ENCODE measurements at regions not wholly inside any gene's neighbourhood (a gene's known extent, or its start where the extent isn't known, plus 50 kb on each side); places are given as distances from the start of the nearest gene placed in this dataset.

GRCh38 chr15:38682363-38682762 is 117.7 kb upstream of the RASGRP1 start:
- no peak for DNase-seq (ENCODE audit: low read depth)
- TF ChIP-seq CTCF (IDR thresholded peaks at IDR 0.05; ENCODE audit: low read depth, low read length, missing control alignments), result no peak
- no peak overlapping the region for H3K4me3 ChIP-seq (ENCODE audit: low read depth, low read length)

- H3K4me3 ChIP-seq (ENCODE audit: low read depth, low read length), result no peak overlapping the region
- no peak for DNase-seq (ENCODE audit: low read depth)
- no peak for TF ChIP-seq CTCF (IDR thresholded peaks at IDR 0.05; ENCODE audit: low read depth, low read length, missing control alignments)
These were observed 118.2 kb upstream of the RASGRP1 start for GRCh38 chr15:38682861-38683260.

- peak; percentile 74 for TF ChIP-seq CTCF (IDR thresholded peaks at IDR 0.05; ENCODE audit: low read depth, low read length, missing control alignments)
- DNase-seq (ENCODE audit: low read depth), result no peak
- no peak overlapping the region for H3K4me3 ChIP-seq (ENCODE audit: low read depth, low read length)
These were observed 119.0 kb upstream of the RASGRP1 start for GRCh38 chr15:38683382-38684242.

DNA sequence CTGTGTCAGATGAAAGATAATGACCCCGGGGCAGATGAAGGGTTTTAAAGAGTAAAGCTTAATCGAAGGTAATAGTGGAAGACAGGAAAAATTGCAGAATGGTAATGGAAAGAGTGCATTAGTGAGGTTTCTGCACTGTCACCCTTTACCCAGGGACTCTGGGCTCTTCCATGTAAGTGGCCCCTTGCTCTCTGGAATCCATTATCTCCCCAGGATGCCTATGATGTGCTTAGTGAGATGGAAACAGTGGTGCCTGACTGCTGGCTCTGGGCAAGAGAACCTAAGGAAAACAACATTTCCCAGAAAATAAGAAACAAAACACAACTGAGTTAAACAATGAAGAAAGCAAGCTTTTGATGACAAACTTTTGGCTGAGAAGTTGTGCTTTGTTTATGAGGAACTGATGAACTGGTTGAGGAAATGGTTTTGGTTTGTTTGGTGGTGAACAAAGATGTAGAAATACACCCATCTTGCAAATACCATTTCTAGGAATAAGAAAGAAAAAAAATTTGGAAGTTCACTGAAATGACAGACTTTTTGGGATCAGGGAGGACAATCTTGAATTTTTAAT is 119.9 kb upstream of the RASGRP1 start:
- no peak for TF ChIP-seq CTCF (IDR thresholded peaks at IDR 0.05; ENCODE audit: low read depth, low read length, missing control alignments)
- H3K4me3 ChIP-seq (ENCODE audit: low read depth, low read length), result no peak overlapping the region
- no peak for DNase-seq (ENCODE audit: low read depth)

- DNase-seq (ENCODE audit: low read depth), result no peak
- no peak for TF ChIP-seq CTCF (IDR thresholded peaks at IDR 0.05; ENCODE audit: low read depth, low read length, missing control alignments)
- no peak overlapping the region for H3K4me3 ChIP-seq (ENCODE audit: low read depth, low read length)
These were observed 121.2 kb upstream of the RASGRP1 start for GRCh38 chr15:38685686-38686339.

GRCh38 chr15:38687340-38687739 is 122.7 kb upstream of the RASGRP1 start:
- no peak for DNase-seq (ENCODE audit: low read depth)
- H3K4me3 ChIP-seq (ENCODE audit: low read depth, low read length), result no peak overlapping the region
- no peak for TF ChIP-seq CTCF (IDR thresholded peaks at IDR 0.05; ENCODE audit: low read depth, low read length, missing control alignments)
